ENCODE measurements at regions not wholly inside any gene's neighbourhood (a gene's known extent, or its start where the extent isn't known, plus 50 kb on each side); places are given as distances from the start of the nearest gene placed in this dataset.

DNA sequence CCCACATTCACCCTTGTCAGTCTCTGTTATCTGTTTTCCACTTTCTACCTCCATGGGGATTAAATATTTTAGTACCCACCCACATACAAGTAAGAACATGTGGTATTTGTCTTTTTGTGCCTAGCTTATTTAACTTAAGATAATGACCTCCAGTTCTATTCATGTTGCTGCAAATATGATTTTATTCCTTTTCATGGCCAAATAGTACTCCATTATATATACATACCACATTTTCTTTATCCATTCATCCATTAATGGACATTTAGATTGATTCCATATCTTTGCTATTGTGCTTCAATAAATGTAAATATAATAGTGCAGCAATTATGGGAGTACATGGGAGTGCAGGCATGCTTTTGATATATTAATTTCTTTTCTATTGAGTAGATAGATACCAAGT lies 185.8 kb downstream of the RPAP3 start:
- no peak overlapping the region for H3K4me3 ChIP-seq (replicated peaks in 1 of 3; ENCODE audit: insufficient read depth in 1 of 3, low read depth in 2 of 3, low read length in 3 of 3)
- FAIRE-seq = no peak
- TF ChIP-seq ZNF24 (IDR thresholded peaks at IDR 0.05) = no peak
- TF ChIP-seq KDM5B (CRISPR knock-in tag; IDR thresholded peaks at IDR 0.05; ENCODE audit: borderline replicate concordance) = no peak
- no peak for TF ChIP-seq SOX5 (CRISPR knock-in tag; IDR thresholded peaks at IDR 0.05; ENCODE audit: borderline replicate concordance)
- no peak for TF ChIP-seq ZNF382 (CRISPR knock-in tag; IDR thresholded peaks at IDR 0.05; ENCODE audit: borderline replicate concordance)
- no peak for TF ChIP-seq HDAC2 (CRISPR knock-in tag; IDR thresholded peaks at IDR 0.05)
- TF ChIP-seq ZNF687 (CRISPR knock-in tag; IDR thresholded peaks at IDR 0.05) = no peak
- TF ChIP-seq SNRNP70 (IDR thresholded peaks at IDR 0.05; ENCODE audit: low read depth, low read length) = no peak
- H3K9ac ChIP-seq (ENCODE audit: insufficient read depth, low read depth, low read length) = no peak overlapping the region
- no peaks in the 10 kb centered on the region; a peak in 1 of 5 replicates for H3K27me3 ChIP-seq (ENCODE audit: control insufficient read depth in 1 of 2, insufficient read depth in 2 of 2, low read length in 2 of 2)
- POLR2A ChIA-PET = no interaction called here
- CTCF ChIA-PET (ENCODE audit: low intra/inter-chr PET ratio, low total read pairs) = no interaction called here
- peaks cover 19% of the 10 kb centered on the region for H3K9me3 ChIP-seq (ENCODE audit: low read length)
- no peaks in the 10 kb centered on the region for H3K79me2 ChIP-seq (ENCODE audit: insufficient read depth, low read length)
- ATAC-seq = no peak
- BruUV-seq (replicated peaks) = no TSS peak
- no peak for DNase-seq (ENCODE audit: low spot score)
- H4K20me1 ChIP-seq (ENCODE audit: insufficient read depth, low read length) = no peaks in the 10 kb centered on the region
- H3K4me1 ChIP-seq (ENCODE audit: insufficient read depth, low read length) = no peaks in the 10 kb centered on the region
- H3K36me3 ChIP-seq (replicated peaks in 1 of 2; ENCODE audit: control insufficient read depth in 1 of 2, insufficient read depth in 2 of 2, low read length in 2 of 2) = no peaks in the 10 kb centered on the region
- no peak overlapping the region for H3K4me2 ChIP-seq (ENCODE audit: low read depth, low read length)
- in situ Hi-C loops (cut with HindIII; ENCODE audit: extremely low pct_ligation_motif_present, low pct_unique_long_range_greater_than_20kb) (no loop called here), intact Hi-C loops (cut with micrococcal nuclease; ENCODE audit: unreplicated experiment) (no loop called here)
- no peak overlapping the region for H3K27ac ChIP-seq (ENCODE audit: extremely low read length, insufficient read depth, low read length)
- no peak overlapping the region for H2AFZ ChIP-seq (ENCODE audit: low read length)

Measured in HepG2 (cell line).